ENCODE measurements at regions not wholly inside any gene's neighbourhood (a gene's known extent, or its start where the extent isn't known, plus 50 kb on each side); places are given as distances from the start of the nearest gene placed in this dataset.
"Not testable (repeated sequence)": the region's sequence is repeated elsewhere in the genome, so short reads cannot be mapped to it uniquely, and the experiment has no call there.

DNA sequence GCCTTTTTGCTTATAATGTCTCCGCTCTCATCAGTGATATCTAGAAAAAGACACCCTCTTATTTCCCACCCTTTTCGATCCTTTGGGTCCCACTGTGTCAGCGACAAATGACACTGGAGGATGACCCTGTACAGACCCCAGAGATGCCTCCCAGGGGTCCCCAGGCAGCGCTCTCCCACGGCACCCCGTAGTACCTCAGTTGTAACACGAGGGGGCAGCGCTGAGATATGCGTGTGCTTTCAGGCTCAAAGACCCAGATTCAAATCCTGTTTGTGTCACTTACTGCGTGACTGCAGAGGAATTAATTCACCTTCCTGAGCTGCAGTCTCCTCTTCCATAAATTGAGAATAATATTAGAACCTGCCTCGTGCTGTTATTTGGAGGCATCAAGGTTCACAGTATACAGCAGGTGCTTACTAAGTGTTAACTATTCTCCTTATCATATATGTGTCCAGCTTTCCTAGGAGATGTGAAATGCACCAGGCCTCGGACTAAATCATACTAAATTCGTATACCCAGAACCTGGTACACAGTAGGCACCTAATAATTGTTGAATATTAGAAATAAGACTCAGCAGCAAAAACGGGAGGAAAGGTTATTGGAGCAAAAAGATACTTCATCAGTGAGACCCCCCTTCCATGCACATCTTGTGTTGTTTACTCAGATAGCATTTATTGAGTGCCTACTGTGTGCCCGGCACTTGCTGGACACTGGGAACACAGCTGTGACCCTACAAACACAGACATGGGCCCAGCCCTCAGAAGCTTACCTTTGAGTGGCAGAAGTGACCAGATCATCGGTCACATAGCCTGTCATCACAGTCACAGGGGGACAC is 99.9 kb downstream of the PHETA1 start:
- DNase-seq (ENCODE audit: low read depth), result no peak
- TF ChIP-seq, protein P1, sequence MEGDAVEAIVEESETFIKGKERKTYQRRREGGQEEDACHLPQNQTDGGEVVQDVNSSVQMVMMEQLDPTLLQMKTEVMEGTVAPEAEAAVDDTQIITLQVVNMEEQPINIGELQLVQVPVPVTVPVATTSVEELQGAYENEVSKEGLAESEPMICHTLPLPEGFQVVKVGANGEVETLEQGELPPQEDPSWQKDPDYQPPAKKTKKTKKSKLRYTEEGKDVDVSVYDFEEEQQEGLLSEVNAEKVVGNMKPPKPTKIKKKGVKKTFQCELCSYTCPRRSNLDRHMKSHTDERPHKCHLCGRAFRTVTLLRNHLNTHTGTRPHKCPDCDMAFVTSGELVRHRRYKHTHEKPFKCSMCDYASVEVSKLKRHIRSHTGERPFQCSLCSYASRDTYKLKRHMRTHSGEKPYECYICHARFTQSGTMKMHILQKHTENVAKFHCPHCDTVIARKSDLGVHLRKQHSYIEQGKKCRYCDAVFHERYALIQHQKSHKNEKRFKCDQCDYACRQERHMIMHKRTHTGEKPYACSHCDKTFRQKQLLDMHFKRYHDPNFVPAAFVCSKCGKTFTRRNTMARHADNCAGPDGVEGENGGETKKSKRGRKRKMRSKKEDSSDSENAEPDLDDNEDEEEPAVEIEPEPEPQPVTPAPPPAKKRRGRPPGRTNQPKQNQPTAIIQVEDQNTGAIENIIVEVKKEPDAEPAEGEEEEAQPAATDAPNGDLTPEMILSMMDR (IDR thresholded peaks at IDR 0.05; ENCODE audit: insufficient read depth, low read length), result peak; percentile 53
- H3K4me3 ChIP-seq (ENCODE audit: low read depth, low read length), result no peak overlapping the region

DNA sequence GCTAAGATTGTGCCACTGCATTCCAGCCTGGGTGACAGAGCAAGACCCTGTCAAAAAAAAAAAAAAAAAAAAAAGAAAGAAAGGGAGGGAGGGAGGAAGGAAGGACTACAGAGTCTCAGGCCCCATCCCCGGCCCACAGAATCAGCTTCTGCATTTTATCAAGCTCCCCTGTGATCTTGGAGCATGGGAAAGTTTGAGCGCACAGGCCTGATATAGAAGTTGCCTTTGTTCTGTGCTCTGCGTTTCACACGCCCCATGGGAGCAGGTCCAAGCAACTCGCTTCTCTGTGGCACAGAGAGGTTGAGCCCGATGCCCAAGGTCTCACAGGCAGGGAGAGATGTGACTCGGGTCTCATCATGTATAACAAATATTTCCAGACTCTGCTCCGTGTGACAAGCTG is 101.8 kb downstream of the PHETA1 start:
- DNase-seq (ENCODE audit: low read depth), result no peak
- TF ChIP-seq, protein P1 (IDR thresholded peaks at IDR 0.05; ENCODE audit: insufficient read depth, low read length), result no peak

GRCh38 chr12:111261911-111262676 is 106.8 kb downstream of the PHETA1 start:
- TF ChIP-seq, protein P1 (IDR thresholded peaks at IDR 0.05; ENCODE audit: insufficient read depth, low read length), result no peak
- H3K4me3 ChIP-seq (ENCODE audit: low read depth, low read length), result no peak overlapping the region
- DNase-seq (ENCODE audit: low read depth), result no peak

More for the DNA sequence above, 101.8 kb downstream of the PHETA1 start:
- H3K4me3 ChIP-seq (ENCODE audit: low read depth, low read length), result no peak overlapping the region

- no peak for DNase-seq (ENCODE audit: low read depth)
- no peak overlapping the region for H3K4me3 ChIP-seq (ENCODE audit: low read depth, low read length)
- TF ChIP-seq, protein P1 (IDR thresholded peaks at IDR 0.05; ENCODE audit: insufficient read depth, low read length), result no peak
Observed at GRCh38 chr12:111260732-111261131, 108.2 kb downstream of the PHETA1 start.

DNA sequence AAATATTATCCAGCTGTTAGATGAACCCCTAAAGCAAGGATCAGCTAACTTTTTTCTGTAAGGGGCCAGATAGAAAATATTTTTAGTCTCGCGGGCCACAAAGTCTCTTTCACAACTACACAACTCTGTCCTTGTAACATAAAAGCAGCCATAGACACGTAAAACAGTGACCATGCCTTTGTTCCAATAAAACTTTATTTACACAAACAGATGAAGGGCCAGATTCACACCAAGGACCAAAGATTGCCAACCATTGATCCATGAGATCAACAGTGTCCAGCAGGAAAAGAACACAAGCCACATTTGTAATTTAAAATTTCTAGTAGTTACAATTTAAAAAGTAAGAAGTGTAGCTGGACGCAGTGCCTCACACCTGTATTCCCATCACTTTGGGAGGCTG is 109.7 kb downstream of the PHETA1 start:
- H3K4me3 ChIP-seq (ENCODE audit: low read depth, low read length), result no peak overlapping the region
- DNase-seq (ENCODE audit: low read depth), result no peak
- TF ChIP-seq, protein P1 (IDR thresholded peaks at IDR 0.05; ENCODE audit: insufficient read depth, low read length), result no peak

DNA sequence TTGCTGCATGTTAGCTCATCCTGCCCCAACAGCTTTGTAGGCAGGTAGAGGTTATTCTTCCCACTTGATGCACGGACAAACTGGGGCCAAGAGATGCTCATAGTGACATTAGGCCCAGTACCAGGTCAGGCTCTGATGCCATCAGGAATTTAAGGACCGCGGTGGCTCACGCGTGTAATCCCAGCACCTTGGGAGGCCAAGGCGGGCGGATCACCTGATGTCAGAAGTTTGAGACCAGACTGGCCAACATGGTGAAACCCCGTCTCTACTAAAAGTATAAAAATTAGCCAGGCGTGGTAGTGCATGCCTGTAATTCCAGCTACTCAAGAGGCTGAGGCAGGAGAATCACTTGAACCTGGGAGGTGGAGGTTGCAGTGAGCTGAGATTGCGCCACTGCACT is 110.8 kb downstream of the PHETA1 start:
- not testable (repeated sequence) for H3K4me3 ChIP-seq (ENCODE audit: low read depth, low read length); DNase-seq (ENCODE audit: low read depth)

DNA sequence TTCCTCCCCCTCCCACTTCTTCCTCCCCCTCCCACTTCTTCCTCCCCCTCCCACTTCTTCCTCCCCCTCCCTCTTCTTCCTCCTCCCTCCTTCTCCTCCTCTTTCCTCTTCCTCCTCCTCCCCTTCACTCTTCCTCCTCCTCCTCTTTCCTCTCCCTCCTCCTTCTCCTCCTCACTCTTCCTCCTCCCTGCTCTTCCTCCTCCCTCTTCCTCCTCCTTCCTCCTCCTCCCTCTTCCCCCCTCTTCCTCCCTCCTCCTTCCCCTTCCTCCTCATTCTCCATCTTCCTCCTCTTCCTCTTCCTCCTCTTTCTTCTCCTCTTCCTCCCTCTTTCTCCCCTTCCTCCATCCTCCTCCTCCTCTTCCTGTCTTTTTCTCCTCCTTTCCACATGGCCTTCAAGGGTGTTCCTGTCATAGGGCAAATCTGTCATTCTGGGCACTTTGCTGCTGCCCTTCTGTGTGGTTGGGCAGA is 111.4 kb downstream of the PHETA1 start:
- DNase-seq (ENCODE audit: low read depth), result no peak
- H3K4me3 ChIP-seq (ENCODE audit: low read depth, low read length), result no peak overlapping the region

More for the DNA sequence above, 111.4 kb downstream of the PHETA1 start:
- TF ChIP-seq, protein P1 (IDR thresholded peaks at IDR 0.05; ENCODE audit: insufficient read depth, low read length), result no peak

Measured in fibroblast of the aortic adventitia (primary cell).